GM23248 (cell line): ENCODE measurements at regions not wholly inside any gene's neighbourhood (a gene's known extent, or its start where the extent isn't known, plus 50 kb on each side); places are given as distances from the start of the nearest gene placed in this dataset.

Experiments used
- EZH2 ChIP-seq: fragments of 200-600 bp; sonication (generic); IDR thresholded peaks from 2 replicates; pipeline ENCODE4 v1.6.1; 2018; ENCODE audit warnings: antibody characterized with exemption, mild to moderate bottlenecking; ENCODE audit not compliant: insufficient read depth, poor library complexity, severe bottlenecking
- EZH2phosphoT487 ChIP-seq: fragments of 200-600 bp; sonication (generic); IDR thresholded peaks from 2 replicates; pipeline ENCODE4 v1.6.1; 2018; ENCODE audit warnings: antibody characterized with exemption, moderate library complexity, mild to moderate bottlenecking, low read depth; ENCODE audit not compliant: insufficient read depth

DNA sequence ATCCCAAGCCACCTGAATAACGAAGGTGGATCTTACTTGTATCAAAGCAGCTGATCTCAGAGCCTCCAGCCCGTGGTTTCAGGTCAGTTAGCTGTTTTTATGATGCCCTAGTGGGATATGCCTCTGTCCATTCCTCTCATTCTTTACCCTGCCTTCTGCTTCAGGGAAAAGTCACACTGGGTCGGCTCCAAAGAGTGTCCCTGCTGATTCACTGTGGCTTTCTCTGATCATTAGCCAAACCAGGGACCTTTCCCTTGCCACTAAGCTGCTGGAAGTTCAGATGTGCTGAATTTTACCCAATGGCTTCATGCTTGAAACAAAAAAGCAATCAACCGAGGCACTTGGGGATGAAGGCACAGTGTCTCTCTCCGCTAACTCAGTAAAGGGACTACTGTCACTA lies 170.2 kb upstream of the SALL1 start:
- no peak for TF ChIP-seq EZH2phosphoT487
- TF ChIP-seq EZH2: no peak
